WTC11 (cell line): ENCODE measurements at regions not wholly inside any gene's neighbourhood (a gene's known extent, or its start where the extent isn't known, plus 50 kb on each side); places are given as distances from the start of the nearest gene placed in this dataset.

ENCODE experiments used
- ATAC-seq: fragments of 200-7000 bp; cut with Tn5 transposase; 2 replicates; pipeline ENCODE4 v1.10.0; 2021; ENCODE audit warnings: mild to moderate bottlenecking, moderate library complexity
- CTCF ChIA-PET: fragments of 300-600 bp; sonication (Branson Sonifier 250); formaldehyde crosslinking; loops from one replicate; lab custom pipeline; 2021; ENCODE audit warnings: antibody characterized with exemption; lab: Charles Lee
- POLR2A ChIA-PET: fragments of 350-600 bp; sonication (Branson Sonifier 250); formaldehyde crosslinking; loops from one replicate; lab custom pipeline; 2021; ENCODE audit warnings: antibody characterized with exemption; lab: Charles Lee
- DNase-seq: peaks from one replicate; pipeline ENCODE4 v3.0.0; 2021; ENCODE audit warnings: low spot score
- H3K27ac Mint-ChIP-seq: 2 replicates; pipeline ENCODE4 v1.8.0; 2021; ENCODE audit warnings: mixed read lengths
- H3K27me3 Mint-ChIP-seq: 2 replicates; pipeline ENCODE4 v1.8.0; 2021; ENCODE audit warnings: low read depth, mild to moderate bottlenecking, moderate library complexity, mixed read lengths
- H3K36me3 Mint-ChIP-seq: 2 replicates; pipeline ENCODE4 v1.8.0; 2021; ENCODE audit warnings: mixed read lengths
- H3K4me1 Mint-ChIP-seq: 2 replicates; pipeline ENCODE4 v1.8.0; 2022; ENCODE audit warnings: mixed read lengths
- H3K4me3 Mint-ChIP-seq: 2 replicates; pipeline ENCODE4 v1.8.0; 2021; ENCODE audit warnings: mild to moderate bottlenecking, moderate library complexity, mixed read lengths
- H3K9me3 Mint-ChIP-seq: 2 replicates; pipeline ENCODE4 v1.8.0; 2021; ENCODE audit warnings: mixed read lengths
- AR ChIP-seq: fragments of 250-450 bp; sonication (Bioruptor Pico); IDR thresholded peaks from 2 replicates; pipeline ENCODE4 v1.9.0; 2021; ENCODE audit warnings: mild to moderate bottlenecking
- CREM ChIP-seq: sonication (generic); formaldehyde crosslinking; IDR thresholded peaks from 2 replicates; pipeline ENCODE4 v1.8.1; 2022; ENCODE audit warnings: mild to moderate bottlenecking, missing genetic modification reagents, moderate library complexity
- ETV6 ChIP-seq: sonication (generic); formaldehyde crosslinking; IDR thresholded peaks from 2 replicates; pipeline ENCODE4 v1.8.1; 2022; ENCODE audit warnings: mild to moderate bottlenecking, missing genetic modification reagents
- FOXP1 ChIP-seq: sonication (generic); formaldehyde crosslinking; IDR thresholded peaks from 2 replicates; pipeline ENCODE4 v1.8.0; 2022; ENCODE audit warnings: missing genetic modification reagents, mild to moderate bottlenecking, moderate library complexity, borderline replicate concordance
- GRHL2 ChIP-seq: fragments of 250-450 bp; sonication (Bioruptor Pico); IDR thresholded peaks from 2 replicates; pipeline ENCODE4 v1.8.0; 2022; ENCODE audit warnings: mild to moderate bottlenecking, moderate library complexity; ENCODE audit not compliant: insufficient replicate concordance, severe bottlenecking
- HMGXB4 ChIP-seq: sonication (generic); formaldehyde crosslinking; IDR thresholded peaks from 2 replicates; pipeline ENCODE4 v1.8.1; 2023; ENCODE audit warnings: mild to moderate bottlenecking, moderate library complexity, missing genetic modification reagents
- JAZF1 ChIP-seq: fragments of 250-450 bp; sonication (Bioruptor Pico); IDR thresholded peaks from 2 replicates; pipeline ENCODE4 v1.9.0; 2021; ENCODE audit warnings: moderate library complexity, mild to moderate bottlenecking, inconsistent platforms
- RORB ChIP-seq: fragments of 250-450 bp; sonication (Bioruptor Pico); IDR thresholded peaks from 2 replicates; pipeline ENCODE4 v1.9.0; 2021; ENCODE audit warnings: mild to moderate bottlenecking
- TCF7 ChIP-seq: sonication (generic); formaldehyde crosslinking; IDR thresholded peaks from 2 replicates; pipeline ENCODE4 v1.8.0; 2022; ENCODE audit warnings: mild to moderate bottlenecking, low read depth, missing genetic modification reagents, moderate library complexity
- ZNF219 ChIP-seq: sonication (generic); formaldehyde crosslinking; IDR thresholded peaks from 2 replicates; pipeline ENCODE4 v1.8.0; 2023; ENCODE audit warnings: missing genetic modification reagents, mild to moderate bottlenecking, borderline replicate concordance
- ZNF232 ChIP-seq: sonication (generic); formaldehyde crosslinking; IDR thresholded peaks from 2 replicates; pipeline ENCODE4 v1.8.0; 2022; ENCODE audit warnings: mild to moderate bottlenecking, missing genetic modification reagents
- ZNF317 ChIP-seq: sonication (generic); formaldehyde crosslinking; IDR thresholded peaks from 2 replicates; pipeline ENCODE4 v1.8.1; 2023; ENCODE audit warnings: low read depth, mild to moderate bottlenecking, moderate library complexity, missing genetic modification reagents, borderline replicate concordance
- ZNF423 ChIP-seq: fragments of 250-450 bp; sonication (Bioruptor Pico); IDR thresholded peaks from 2 replicates; pipeline ENCODE4 v2.1.2; 2022; ENCODE audit warnings: mild to moderate bottlenecking, moderate library complexity
- ZNF532 ChIP-seq: fragments of 250-450 bp; sonication (Bioruptor Pico); IDR thresholded peaks from 2 replicates; pipeline ENCODE4 v1.9.0; 2021; ENCODE audit warnings: mild to moderate bottlenecking, borderline replicate concordance
- TF ChIP-seq, protein P1 (sequence below): sonication (generic); formaldehyde crosslinking; conservative IDR thresholded peaks from 2 replicates; pipeline ENCODE4 v1.8.1; 2022; ENCODE audit warnings: mild to moderate bottlenecking, missing genetic modification reagents
- TF ChIP-seq, protein P2 (sequence below): sonication (generic); formaldehyde crosslinking; IDR thresholded peaks from 2 replicates; pipeline ENCODE4 v1.8.1; 2023; ENCODE audit warnings: mild to moderate bottlenecking, missing genetic modification reagents, borderline replicate concordance
- TF ChIP-seq, protein P3 (sequence below): sonication (generic); formaldehyde crosslinking; IDR thresholded peaks from 2 replicates; pipeline ENCODE4 v1.8.0; 2023; ENCODE audit warnings: mild to moderate bottlenecking, missing genetic modification reagents
- TF ChIP-seq, protein P4 (sequence below): sonication (generic); formaldehyde crosslinking; IDR thresholded peaks from 2 replicates; pipeline ENCODE4 v1.8.1; 2022; ENCODE audit warnings: mild to moderate bottlenecking, moderate library complexity, missing genetic modification reagents

DNA sequence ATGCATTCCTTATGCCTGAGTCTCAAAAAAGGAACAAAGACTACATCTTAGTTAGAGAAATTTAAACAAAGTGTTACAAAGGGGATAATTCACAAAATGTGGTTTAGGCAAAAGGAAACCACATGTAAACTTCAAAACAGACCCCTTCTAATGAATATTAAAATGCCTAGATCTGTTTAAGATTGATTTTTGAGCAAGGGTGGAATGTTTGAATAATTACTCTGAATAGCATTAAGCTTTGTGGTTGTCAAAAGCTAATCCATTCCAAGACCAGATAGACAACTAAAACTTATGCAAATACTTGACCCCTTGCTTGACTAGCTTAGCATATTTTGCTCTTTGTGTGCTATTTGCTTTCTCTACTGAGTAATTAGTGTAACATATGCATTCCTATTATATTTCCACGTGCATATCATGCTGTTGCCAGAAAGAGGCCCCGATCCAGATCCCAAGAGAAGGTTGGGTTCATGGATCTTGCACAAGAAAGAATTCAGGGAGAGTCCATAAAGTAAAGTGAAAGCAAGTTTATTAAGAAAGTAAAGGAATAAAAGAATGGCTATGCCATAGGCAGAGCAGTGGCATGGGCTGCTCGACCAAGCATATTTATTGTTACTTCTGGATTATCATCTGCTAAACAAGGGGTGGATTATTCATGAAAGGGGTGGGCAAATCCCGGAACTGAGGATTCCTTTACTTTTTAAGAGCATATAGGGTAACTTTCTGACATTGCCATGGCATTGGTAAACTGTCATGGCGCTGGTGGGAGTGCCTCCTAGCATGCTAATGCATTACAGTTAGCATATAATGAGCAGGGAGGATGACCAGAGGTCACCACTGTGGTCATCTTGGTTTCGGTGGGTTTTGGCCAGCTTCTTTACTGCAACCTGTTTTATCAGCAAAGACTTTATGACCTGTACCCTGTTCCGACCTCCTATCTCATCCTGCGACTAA lies 1193.4 kb upstream of the EYS start (continued):
- no peak for TF ChIP-seq ZNF317
- TF ChIP-seq TCF7 (CRISPR knock-in tag), result no peak
- TF ChIP-seq RORB, result no peak
- TF ChIP-seq ETV6 (CRISPR knock-in tag), result no peak
- TF ChIP-seq ZNF532 (CRISPR knock-in tag), result no peak
- no peak for TF ChIP-seq HMGXB4 (CRISPR knock-in tag)
- TF ChIP-seq, protein P1, sequence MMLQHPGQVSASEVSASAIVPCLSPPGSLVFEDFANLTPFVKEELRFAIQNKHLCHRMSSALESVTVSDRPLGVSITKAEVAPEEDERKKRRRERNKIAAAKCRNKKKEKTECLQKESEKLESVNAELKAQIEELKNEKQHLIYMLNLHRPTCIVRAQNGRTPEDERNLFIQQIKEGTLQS (CRISPR knock-in tag), result no peak

GRCh38 chr6:66897576-66897975 lies 1190.5 kb upstream of the EYS start:
- DNase-seq, result no peak
- no peak overlapping the region for H3K4me3 Mint-ChIP-seq
- no peaks in the 10 kb centered on the region for H3K4me1 Mint-ChIP-seq
- H3K9me3 Mint-ChIP-seq, result peaks cover 53% of the 10 kb centered on the region
- H3K27me3 Mint-ChIP-seq, result no peaks in the 10 kb centered on the region
- no peak for TF ChIP-seq GRHL2 (CRISPR knock-in tag)
- TF ChIP-seq JAZF1, result no peak
- TF ChIP-seq FOXP1 (CRISPR knock-in tag), result no peak
- TF ChIP-seq CREM, result no peak
- no peak for TF ChIP-seq ZNF219 (CRISPR knock-in tag)
- TF ChIP-seq, protein P2, sequence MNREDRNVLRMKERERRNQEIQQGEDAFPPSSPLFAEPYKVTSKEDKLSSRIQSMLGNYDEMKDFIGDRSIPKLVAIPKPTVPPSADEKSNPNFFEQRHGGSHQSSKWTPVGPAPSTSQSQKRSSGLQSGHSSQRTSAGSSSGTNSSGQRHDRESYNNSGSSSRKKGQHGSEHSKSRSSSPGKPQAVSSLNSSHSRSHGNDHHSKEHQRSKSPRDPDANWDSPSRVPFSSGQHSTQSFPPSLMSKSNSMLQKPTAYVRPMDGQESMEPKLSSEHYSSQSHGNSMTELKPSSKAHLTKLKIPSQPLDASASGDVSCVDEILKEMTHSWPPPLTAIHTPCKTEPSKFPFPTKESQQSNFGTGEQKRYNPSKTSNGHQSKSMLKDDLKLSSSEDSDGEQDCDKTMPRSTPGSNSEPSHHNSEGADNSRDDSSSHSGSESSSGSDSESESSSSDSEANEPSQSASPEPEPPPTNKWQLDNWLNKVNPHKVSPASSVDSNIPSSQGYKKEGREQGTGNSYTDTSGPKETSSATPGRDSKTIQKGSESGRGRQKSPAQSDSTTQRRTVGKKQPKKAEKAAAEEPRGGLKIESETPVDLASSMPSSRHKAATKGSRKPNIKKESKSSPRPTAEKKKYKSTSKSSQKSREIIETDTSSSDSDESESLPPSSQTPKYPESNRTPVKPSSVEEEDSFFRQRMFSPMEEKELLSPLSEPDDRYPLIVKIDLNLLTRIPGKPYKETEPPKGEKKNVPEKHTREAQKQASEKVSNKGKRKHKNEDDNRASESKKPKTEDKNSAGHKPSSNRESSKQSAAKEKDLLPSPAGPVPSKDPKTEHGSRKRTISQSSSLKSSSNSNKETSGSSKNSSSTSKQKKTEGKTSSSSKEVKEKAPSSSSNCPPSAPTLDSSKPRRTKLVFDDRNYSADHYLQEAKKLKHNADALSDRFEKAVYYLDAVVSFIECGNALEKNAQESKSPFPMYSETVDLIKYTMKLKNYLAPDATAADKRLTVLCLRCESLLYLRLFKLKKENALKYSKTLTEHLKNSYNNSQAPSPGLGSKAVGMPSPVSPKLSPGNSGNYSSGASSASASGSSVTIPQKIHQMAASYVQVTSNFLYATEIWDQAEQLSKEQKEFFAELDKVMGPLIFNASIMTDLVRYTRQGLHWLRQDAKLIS (CRISPR knock-in tag), result no peak
- TF ChIP-seq, protein P3, sequence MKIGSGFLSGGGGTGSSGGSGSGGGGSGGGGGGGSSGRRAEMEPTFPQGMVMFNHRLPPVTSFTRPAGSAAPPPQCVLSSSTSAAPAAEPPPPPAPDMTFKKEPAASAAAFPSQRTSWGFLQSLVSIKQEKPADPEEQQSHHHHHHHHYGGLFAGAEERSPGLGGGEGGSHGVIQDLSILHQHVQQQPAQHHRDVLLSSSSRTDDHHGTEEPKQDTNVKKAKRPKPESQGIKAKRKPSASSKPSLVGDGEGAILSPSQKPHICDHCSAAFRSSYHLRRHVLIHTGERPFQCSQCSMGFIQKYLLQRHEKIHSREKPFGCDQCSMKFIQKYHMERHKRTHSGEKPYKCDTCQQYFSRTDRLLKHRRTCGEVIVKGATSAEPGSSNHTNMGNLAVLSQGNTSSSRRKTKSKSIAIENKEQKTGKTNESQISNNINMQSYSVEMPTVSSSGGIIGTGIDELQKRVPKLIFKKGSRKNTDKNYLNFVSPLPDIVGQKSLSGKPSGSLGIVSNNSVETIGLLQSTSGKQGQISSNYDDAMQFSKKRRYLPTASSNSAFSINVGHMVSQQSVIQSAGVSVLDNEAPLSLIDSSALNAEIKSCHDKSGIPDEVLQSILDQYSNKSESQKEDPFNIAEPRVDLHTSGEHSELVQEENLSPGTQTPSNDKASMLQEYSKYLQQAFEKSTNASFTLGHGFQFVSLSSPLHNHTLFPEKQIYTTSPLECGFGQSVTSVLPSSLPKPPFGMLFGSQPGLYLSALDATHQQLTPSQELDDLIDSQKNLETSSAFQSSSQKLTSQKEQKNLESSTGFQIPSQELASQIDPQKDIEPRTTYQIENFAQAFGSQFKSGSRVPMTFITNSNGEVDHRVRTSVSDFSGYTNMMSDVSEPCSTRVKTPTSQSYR (CRISPR knock-in tag), result no peak
- TF ChIP-seq ZNF423 (CRISPR knock-in tag), result no peak
- TF ChIP-seq, protein P4, sequence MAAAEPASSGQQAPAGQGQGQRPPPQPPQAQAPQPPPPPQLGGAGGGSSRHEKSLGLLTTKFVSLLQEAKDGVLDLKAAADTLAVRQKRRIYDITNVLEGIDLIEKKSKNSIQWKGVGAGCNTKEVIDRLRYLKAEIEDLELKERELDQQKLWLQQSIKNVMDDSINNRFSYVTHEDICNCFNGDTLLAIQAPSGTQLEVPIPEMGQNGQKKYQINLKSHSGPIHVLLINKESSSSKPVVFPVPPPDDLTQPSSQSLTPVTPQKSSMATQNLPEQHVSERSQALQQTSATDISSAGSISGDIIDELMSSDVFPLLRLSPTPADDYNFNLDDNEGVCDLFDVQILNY, result no peak
- no peak for TF ChIP-seq ZNF232 (CRISPR knock-in tag)
- TF ChIP-seq AR (CRISPR knock-in tag), result no peak
- ChIA-PET POLR2A (no interaction called here), CTCF (no interaction called here)
- H3K36me3 Mint-ChIP-seq, result peaks cover 37% of the 10 kb centered on the region
- H3K27ac Mint-ChIP-seq, result no peak overlapping the region
- ATAC-seq, result no peak
